Kidney epithelial cell (primary cell): ENCODE measurements at regions not wholly inside any gene's neighbourhood (a gene's known extent, or its start where the extent isn't known, plus 50 kb on each side); places are given as distances from the start of the nearest gene placed in this dataset.

Experiments used
- DNase-seq: peaks from one replicate; pipeline ENCODE4 v3.0.0-alpha.2; 2010; ENCODE audit warnings: low read depth
- H3K27me3 ChIP-seq: 2 replicates; pipeline ENCODE4 v1.6.0; 2011; ENCODE audit warnings: low read length; ENCODE audit not compliant: control insufficient read depth, insufficient read depth
- H3K36me3 ChIP-seq: 2 replicates; pipeline ENCODE4 v1.5.1; 2011; ENCODE audit warnings: low read length; ENCODE audit not compliant: control insufficient read depth, insufficient read depth
- H3K4me3 ChIP-seq: 2 replicates; pipeline ENCODE4 v1.5.1; 2011; ENCODE audit warnings: low read depth, mild to moderate bottlenecking, control low read depth, low read length
- CTCF ChIP-seq: IDR thresholded peaks from 2 replicates; pipeline ENCODE4 v1.5.1; 2011; ENCODE audit warnings: mild to moderate bottlenecking, moderate library complexity, low read length, control low read depth, inconsistent platforms; ENCODE audit not compliant: insufficient read depth, poor library complexity, severe bottlenecking

GRCh38 chr20:57797401-57797800 lies 87.6 kb upstream of the PMEPA1 start:
- no peak for TF ChIP-seq CTCF
- H3K27me3 ChIP-seq, result no peaks in the 10 kb centered on the region

GRCh38 chr20:57795977-57796560 lies 86.3 kb upstream of the PMEPA1 start:
- no peak for DNase-seq
- no peaks in the 10 kb centered on the region for H3K27me3 ChIP-seq
- TF ChIP-seq CTCF, result no peak
- no peaks in the 10 kb centered on the region for H3K36me3 ChIP-seq
- no peak overlapping the region for H3K4me3 ChIP-seq

More at GRCh38 chr20:57797401-57797800, 87.6 kb upstream of the PMEPA1 start:
- no peak for DNase-seq
- Histone ChIP-seq H3K4me3 (no peak overlapping the region), H3K36me3 (no peaks in the 10 kb centered on the region)

GRCh38 chr20:57795342-57795697 lies 85.5 kb upstream of the PMEPA1 start:
- H3K4me3 ChIP-seq, result no peak overlapping the region
- TF ChIP-seq CTCF, result no peak
- no peaks in the 10 kb centered on the region for H3K27me3 ChIP-seq
- peak; percentile 63 for DNase-seq
- no peaks in the 10 kb centered on the region for H3K36me3 ChIP-seq

GRCh38 chr20:57794600-57795341 lies 85.0 kb upstream of the PMEPA1 start:
- no peak for TF ChIP-seq CTCF
- H3K4me3 ChIP-seq, result no peak overlapping the region
- no peaks in the 10 kb centered on the region for H3K36me3 ChIP-seq
- no peaks in the 10 kb centered on the region for H3K27me3 ChIP-seq
- peak; percentile 74 for DNase-seq

- Histone ChIP-seq H3K36me3 (no peaks in the 10 kb centered on the region), H3K4me3 (no peak overlapping the region), H3K27me3 (no peaks in the 10 kb centered on the region)
- no peak for DNase-seq
- TF ChIP-seq CTCF, result no peak
These were observed 84.2 kb upstream of the PMEPA1 start for GRCh38 chr20:57794036-57794435.

GRCh38 chr20:57793421-57793820 lies 83.6 kb upstream of the PMEPA1 start:
- no peak for TF ChIP-seq CTCF
- no peaks in the 10 kb centered on the region for H3K27me3 ChIP-seq
- no peaks in the 10 kb centered on the region for H3K36me3 ChIP-seq
- DNase-seq, result no peak
- no peak overlapping the region for H3K4me3 ChIP-seq
